SK-N-SH (cell line): ENCODE measurements at regions not wholly inside any gene's neighbourhood (a gene's known extent, or its start where the extent isn't known, plus 50 kb on each side); places are given as distances from the start of the nearest gene placed in this dataset.
"Not testable (repeated sequence)": the region's sequence is repeated elsewhere in the genome, so short reads cannot be mapped to it uniquely, and the experiment has no call there.

ENCODE experiments used
- CTCF ChIP-seq: fragments of 200-600 bp; sonication (generic); IDR thresholded peaks from 2 replicates; pipeline ENCODE4 v1.6.1; 2017; ENCODE audit warnings: antibody characterized with exemption, mild to moderate bottlenecking, moderate library complexity
- EZH2phosphoT487 ChIP-seq: fragments of 200-600 bp; sonication (generic); IDR thresholded peaks from 2 replicates; pipeline ENCODE4 v1.6.1; 2017; ENCODE audit warnings: low read depth, mixed run types, mild to moderate bottlenecking, antibody characterized with exemption, moderate library complexity, borderline replicate concordance
- REST ChIP-seq: IDR thresholded peaks from 2 replicates; pipeline ENCODE4 v1.6.1; 2012; ENCODE audit warnings: mild to moderate bottlenecking, low read depth, low read length, moderate library complexity
- RFX5 ChIP-seq: IDR thresholded peaks from 2 replicates; pipeline ENCODE4 v1.6.1; 2012; ENCODE audit warnings: mild to moderate bottlenecking, improper control_type of control experiment, low read length
- SIN3A ChIP-seq: IDR thresholded peaks from 2 replicates; pipeline ENCODE4 v1.6.1; 2012; ENCODE audit warnings: low read depth, mild to moderate bottlenecking, low read length, moderate library complexity, borderline replicate concordance
- SMC3 ChIP-seq: IDR thresholded peaks from 2 replicates; pipeline ENCODE4 v1.6.1; 2012; ENCODE audit warnings: low read depth, low read length, improper control_type of control experiment

GRCh38 chr20:29119684-29120083, 2137.8 kb upstream of the DEFB115 start:
- not testable (repeated sequence) for TF ChIP-seq EZH2phosphoT487, SMC3, CTCF, REST, SIN3A, RFX5
